ENCODE measurements at regions not wholly inside any gene's neighbourhood (a gene's known extent, or its start where the extent isn't known, plus 50 kb on each side); places are given as distances from the start of the nearest gene placed in this dataset.
"Not testable (repeated sequence)": the region's sequence is repeated elsewhere in the genome, so short reads cannot be mapped to it uniquely, and the experiment has no call there.

DNA sequence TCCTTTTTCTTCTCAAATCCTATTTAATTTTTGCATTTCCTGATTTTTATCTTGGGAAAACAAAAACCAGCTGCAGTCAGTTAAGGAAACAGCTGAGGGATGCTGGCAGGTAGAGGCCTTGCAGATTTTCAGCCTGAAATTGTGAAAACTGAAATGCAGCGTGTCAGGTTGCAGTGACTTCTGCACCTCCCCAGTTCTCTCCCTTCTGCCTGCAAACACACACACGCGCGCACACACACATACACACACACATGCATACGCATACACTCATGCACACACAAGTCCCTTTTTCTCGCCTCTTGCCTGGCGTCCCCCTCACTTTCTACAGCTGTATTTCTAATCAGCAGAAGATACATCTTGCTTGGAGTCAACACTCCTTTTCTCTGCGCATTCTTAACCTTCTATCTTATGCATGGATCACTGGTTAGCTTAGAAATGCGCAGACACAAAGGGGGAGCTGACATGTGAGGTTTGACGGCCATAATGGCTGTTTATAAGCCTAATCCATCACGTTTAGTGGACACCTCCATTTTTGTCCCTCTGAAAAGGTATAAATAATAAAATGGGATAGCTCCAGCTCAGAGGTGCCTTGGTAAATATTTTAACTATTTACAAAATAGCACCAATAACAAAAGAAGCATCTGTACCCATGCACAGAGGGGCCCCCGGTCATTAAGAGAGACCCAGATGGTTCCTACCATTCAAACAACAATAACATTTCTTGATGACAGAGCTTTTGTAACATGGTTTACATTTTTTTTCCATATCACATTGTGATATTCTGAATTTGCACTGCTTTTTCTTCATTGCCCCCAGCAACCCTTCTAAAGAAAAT lies 392.1 kb upstream of the SALL1 start:
- DNase-seq (ENCODE audit: low spot score): no peak

DNA sequence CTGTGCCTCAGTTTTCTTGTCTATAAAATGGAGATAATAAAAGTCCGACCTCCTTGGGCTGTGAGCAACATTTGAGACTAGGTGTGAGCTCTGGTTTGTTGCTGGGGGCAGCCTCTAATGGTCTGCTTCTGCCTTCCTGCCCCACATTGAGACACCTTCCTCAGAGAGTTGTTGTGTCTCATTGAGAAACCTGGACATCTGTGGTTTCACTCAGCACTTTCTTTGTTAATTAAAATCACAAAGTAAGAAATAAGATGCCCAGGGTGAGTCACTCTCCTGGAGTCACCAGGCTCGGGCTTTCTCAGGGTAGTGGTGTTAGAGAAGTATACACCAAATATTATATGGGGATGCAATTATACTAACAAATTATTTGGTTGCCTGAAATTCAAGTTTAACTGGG lies 389.2 kb upstream of the SALL1 start:
- no peak for DNase-seq (ENCODE audit: low spot score)

DNA sequence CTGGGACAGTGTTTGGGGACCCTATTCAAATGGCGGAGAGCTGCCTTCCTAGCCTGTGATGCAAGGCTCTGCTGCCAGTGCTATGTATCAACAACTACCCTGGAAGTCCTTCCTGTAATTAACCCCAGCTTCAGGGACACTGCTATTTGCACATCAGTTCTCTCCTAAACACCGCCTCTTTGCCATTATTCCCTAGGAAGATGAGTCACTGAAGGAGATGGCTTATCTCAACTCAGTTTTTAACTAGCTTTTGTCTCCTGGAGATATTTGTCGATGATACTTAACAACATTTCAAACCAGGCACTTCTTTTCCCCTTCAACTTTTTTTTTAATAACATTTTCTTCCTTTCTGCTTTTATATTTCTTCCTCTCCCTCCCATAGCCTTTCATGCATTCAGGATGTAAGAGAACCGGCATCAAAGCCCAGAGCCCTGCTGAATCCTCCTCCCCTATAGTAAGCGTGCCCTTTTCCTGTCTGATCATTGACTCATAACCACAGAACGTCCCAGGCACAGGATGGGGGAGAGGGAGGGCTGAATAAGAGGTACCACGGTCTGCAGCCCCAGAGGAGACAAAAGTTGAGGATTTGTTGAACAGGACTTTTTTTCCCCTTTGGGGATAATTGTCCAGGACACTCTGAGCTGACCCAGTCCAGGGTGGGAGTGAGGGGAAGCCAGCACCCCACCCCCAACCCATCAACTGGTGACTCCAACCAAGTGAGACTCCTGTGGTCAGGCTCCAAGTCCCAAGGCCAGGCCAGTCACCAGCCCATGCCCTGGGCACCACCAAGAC lies 387.8 kb upstream of the SALL1 start:
- peak; percentile 32 for DNase-seq (ENCODE audit: low spot score)

DNA sequence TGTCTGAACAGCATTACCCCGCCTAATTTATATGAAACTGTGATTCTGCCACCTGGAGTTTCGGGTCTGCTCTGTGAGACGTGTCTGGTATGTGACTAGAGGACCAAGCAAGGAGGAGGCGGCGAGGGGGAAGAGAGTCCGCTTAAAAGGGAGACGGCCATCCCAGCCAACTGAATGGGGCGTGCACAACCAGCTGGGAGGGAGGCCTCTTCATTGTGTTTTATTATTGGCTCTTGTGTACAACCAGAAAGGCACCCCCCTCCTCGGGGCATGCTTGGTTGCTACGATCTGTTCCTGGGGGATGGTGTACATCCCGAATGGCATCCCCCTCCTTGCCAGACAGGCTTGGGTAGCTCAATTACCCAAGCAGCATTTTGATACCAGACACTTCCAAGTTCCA lies 384.5 kb upstream of the SALL1 start:
- DNase-seq (ENCODE audit: low spot score): no peak

DNA sequence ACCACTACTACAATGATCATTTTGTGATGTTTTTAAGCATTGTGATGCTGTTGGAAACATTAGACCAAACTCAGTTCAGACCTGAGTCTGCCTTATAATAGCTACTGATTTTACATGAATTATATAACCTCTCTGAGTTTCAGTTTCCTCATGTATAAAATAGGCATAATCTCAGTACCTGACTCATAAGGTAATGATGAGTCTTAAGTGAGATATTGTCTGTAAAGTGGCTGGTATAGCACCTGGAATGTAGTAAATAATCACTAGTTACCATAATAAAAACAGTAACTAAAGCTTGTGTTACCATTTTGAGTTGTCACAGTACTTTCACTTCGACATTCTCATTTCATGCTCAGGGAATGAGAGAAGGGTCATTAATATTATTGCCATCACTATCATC lies 381.5 kb upstream of the SALL1 start:
- DNase-seq (ENCODE audit: low spot score): no peak

DNA sequence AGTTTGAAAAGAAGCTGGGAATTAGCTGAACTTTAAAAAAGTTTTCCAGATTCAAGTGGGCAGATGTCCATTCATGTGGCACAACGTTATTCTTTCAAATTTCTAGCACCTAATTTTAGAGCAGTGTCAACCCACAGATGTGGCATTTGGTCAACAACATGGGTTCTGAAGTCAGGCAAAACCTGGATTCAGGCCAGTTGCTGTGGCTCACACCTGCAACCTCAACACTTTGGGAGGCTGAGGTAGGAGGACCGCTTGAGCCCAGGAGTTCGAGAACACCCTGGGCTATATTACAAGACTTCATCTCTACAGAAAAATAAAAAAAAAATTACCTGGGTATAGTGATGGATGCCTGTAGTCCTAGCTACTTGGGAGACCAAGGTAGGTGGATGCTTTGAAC lies 380.2 kb upstream of the SALL1 start:
- DNase-seq (ENCODE audit: low spot score): no peak

DNA sequence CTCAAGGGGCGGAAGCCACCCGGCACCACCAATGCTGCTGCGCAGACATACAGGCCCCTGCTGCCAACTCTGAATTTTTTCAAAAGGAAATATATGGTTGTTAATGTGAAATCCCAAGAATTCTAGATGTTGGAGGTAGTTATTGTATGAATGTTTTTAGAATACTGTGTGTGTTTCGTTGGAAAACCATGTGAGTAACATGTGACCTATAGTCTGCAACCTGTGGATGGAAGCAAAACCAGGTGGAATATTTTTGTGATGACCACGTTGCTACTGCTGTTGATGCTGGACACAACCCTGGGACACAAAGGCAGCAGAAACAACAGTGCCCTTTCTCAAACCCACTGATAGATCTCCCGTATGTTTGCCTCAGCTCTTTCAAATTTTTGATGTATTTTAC lies 376.3 kb upstream of the SALL1 start:
- DNase-seq (ENCODE audit: low spot score): no peak

DNA sequence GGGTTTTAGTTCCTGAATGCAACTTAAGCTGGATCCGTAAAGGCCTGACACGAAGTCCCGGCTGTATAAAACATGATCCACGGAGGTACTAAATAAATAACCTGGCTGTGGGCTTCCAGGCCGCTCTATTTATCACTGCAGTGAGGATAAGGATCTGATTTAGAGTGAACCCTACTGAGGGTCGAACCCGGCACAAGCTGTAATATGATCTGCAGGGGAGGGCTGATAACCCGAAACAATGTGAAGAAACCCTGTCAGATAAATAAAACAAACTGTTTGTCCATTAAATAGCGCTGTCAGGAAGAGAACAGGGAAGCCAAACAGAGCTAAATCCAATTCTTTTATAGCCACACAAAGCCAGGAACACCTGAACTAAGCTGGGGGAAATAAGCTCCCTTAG lies 375.6 kb upstream of the SALL1 start:
- DNase-seq (ENCODE audit: low spot score): no peak

DNA sequence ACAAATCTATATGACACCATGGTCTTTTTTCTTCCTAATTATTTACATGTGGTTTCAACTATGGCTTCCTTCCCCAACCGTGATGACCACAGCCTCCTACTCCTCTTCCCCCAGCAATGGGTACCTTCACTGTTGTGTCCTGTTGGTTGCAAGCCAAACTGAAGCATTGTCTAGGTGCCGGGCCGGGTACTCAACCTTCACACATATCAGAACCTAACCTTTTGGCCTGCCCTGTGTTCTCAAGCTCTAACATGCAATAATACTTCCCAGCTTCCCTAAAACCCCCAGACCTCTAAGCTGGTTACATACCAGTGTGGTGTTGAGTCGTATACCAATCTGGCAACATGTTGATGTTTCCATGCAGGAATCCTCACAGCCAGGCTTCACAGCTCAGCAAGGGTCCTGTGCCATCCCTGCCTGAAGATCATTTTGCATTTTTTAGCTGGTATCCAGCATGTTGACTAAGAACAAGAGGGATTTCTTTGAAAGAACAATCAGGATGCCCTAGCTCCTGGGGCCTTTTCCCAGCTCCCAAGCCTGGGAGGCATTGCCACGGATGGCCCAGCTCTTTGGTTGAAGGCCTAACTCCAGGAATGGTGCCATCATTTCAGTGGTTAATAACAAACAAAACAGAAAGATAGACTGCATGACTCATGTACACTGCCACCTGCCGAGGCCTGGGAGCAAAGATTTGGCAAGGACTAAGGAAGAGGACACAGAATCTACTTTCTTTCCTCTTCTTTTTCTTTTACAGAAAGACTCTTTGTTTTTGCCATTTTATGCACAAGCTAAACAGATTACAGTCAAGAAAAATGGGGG lies 373.7 kb upstream of the SALL1 start:
- DNase-seq (ENCODE audit: low spot score): peak; percentile 70

DNA sequence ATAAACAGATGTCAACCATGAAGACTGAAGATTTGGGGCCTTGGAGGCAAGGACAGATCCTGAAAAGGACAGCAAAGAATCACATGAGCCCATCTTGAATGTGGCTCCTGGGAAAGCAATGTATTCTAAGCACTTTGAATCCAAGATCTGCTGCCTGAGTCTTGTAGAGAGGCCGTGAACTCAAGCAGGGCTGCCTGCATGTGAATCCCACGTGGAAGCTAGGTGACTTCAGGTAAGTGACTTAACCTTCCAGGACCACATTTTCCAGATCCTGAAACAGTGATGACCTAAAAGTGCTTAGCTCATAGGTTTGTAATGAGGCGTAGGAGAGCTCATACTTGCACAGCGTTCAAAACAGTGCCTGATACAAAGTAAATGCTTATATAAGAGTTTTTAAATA lies 373.0 kb upstream of the SALL1 start:
- no peak for DNase-seq (ENCODE audit: low spot score)

DNA sequence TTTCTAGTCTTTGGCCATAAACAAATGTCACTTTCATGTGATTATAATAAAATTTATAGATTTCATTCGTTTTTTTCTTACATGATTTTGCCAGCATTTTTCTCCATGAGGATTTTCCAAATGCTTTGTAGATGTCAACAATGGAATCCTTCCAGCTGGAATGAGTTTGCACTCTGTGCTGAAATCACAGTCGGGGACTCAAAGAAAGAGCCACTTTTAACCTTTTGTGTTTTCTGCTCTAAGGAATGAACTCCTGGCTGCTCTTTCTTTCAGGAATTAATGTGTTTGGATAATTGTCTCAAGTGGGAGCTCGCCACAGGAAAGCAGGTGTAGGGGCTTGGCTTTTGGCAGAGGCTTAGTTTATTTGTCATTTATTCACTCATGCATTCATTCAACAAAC lies 372.3 kb upstream of the SALL1 start:
- no peak for DNase-seq (ENCODE audit: low spot score)

DNA sequence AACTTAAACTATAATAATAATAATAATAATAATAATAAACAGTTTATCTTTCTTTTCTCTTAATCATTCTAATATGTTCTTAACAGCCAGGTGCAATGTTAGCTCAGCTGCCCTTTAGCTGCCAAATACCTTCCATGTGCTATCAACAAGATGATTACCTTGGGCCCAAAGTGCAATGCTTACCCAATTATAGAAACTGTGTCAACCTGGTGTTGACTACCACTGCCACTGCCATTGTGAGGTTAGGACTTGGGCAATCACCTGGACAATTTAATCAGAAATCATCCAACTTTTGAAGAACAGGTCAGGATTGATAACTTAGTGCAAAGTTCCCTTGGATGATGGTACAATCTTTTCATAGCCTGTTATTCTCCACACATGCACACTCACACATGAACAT lies 371.8 kb upstream of the SALL1 start:
- DNase-seq (ENCODE audit: low spot score): no peak

DNA sequence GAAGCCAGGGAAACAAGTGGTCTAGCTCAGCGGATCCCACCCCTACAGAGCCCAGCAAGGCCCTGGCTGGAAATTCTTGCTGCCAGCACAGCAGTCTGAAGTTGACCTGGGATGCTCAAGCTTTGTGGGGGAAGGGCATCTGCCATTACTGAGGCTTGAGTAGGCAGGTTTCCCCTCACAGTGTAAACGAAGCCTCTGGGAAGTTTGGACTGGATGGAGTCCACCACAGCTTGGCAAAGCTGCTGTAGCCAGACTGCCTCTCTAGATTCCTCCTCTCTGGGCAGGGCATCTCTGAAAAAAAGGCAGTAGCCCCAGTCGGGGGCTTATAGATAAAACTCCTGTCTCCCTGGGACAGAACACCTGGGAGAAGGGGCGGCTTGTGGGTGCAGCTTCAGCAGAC lies 365.9 kb upstream of the SALL1 start:
- not testable (repeated sequence) for DNase-seq (ENCODE audit: low spot score)

DNA sequence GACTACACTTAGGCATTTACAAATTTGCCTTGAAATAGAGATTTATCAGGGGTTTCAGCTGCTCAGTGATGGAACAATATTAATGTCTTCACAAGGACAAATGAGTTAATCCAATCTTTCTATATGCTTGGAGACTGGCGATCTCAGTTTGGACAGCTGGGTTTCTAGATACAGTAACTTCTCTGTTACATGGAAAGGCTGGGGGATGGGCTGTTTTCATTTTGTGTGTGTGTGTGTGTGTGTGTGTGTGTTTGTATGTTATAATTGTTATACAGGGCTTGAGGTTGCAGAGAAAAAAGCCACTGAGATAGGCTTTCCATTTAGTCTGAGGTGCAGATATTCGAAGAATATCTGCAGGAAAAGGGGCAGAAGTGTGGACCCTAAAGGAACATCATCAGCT lies 359.3 kb upstream of the SALL1 start:
- DNase-seq (ENCODE audit: low spot score): peak; percentile 54

DNA sequence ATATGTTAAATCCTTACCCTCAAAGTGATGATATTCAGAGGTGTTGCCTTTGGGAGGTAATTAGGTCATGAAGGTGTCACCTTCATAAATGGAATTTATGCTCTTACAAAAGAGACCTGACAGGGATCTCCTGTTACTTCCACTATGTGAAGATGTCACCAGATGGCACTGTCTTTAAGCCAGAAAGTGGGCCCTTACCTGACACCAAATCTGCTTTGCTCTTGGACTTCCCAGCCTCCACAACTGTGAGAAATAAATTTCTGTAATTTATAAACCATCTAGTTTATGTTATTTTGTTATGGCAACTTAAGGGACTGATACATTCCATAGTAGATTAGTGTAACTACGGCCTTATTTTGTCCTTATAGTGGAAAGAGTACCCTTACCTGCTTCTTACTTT lies 358.3 kb upstream of the SALL1 start:
- DNase-seq (ENCODE audit: low spot score): no peak

DNA sequence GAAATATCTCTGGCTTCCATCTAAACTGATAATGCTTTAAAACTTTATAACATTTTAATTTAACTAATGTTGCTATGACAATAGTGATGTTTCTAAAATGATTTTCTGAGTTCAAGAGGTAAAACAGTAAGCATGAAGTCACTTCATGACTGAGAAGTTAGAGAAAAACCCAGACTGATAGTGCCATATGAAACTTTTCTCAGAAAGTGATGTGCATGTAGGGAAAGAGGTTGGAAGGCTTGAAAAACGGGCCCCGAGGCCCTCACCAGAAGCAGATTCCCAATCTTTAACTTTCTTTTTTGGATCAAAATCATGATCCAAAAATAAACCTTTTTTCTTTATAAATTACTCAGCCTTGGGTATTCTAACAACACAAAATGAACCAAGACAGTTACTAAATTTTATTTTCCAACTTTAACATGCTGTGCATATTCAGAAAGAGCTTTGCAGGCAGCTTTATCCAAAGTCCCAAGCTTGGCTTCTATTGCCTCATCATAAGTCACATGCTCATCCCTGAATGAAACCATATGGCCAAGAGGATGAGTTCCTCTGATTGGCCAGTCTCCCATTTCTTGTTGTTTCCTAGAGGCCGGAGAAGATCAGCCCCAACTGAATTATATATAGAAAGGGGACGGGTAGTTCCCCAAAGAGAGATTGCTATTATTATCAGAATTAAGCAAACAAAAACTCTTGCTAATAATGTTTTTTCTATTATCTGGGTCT lies 357.6 kb upstream of the SALL1 start:
- no peak for DNase-seq (ENCODE audit: low spot score)

DNA sequence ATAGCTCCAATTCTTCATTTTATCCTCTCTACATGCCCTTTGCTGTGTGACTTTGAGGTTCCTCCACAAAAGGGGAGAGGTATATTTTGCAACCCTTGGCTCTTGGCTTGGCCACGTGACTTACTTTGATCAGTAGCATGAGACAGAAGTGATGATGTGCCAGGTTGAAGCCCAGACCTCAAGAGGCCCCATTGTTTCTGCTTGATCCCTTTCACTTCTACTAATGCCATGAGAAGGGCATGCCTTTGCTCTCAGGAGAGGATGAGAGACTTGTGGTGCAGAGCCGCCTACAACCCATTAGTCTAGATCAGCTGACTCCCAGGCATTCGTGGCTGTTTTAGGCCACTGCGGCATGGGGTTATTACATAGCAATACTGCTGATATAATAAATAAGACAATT lies 356.2 kb upstream of the SALL1 start:
- no peak for DNase-seq (ENCODE audit: low spot score)

DNA sequence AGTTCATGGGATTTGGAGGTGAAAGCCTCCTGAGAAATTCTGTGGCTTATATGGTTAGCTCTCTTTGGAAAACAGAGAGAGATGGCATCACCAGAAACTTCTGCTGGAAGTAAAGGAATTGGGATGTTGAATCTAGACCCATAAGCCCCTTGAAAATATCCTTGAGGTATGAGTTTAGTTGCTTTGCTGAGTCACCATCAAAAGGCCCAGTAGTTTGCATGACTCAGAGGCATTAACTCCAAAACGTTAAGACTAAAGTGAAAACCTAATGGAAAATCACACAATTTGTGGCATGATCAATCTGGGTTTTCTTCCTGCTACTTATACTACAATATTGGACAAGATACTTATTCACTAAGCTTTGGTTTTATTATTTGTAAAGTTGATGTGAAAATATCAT lies 349.2 kb upstream of the SALL1 start:
- DNase-seq (ENCODE audit: low spot score): no peak

DNA sequence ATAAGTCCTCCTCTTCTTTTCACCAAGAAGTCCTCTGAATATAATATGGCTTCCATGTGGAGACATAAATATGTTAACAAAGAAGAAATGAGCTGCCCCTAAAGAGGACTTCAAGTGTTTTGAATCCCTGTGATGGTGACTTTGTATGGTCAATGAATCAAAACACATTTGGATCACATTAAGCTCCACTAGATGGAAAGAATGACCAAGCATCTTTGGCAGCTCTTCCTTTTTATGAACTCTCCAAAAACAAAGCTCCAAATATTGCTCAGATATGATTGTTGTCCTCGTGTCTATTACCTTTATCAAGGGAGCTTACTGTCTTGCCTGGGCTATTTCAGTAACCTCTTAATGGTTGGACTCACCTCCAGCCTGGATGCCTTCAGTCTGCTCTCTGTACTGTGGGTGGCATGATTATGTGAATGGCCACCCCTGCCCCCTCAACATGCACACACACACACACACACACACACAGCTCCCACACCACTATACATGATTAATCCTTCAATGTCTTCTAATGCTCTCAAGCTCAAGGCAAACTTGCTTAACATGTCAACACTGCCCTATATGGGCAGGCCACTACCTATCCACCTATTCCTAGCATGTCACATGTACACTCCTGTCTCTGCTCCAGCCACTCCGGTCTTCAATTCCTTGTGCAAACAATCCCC lies 346.6 kb upstream of the SALL1 start:
- DNase-seq (ENCODE audit: low spot score): no peak

DNA sequence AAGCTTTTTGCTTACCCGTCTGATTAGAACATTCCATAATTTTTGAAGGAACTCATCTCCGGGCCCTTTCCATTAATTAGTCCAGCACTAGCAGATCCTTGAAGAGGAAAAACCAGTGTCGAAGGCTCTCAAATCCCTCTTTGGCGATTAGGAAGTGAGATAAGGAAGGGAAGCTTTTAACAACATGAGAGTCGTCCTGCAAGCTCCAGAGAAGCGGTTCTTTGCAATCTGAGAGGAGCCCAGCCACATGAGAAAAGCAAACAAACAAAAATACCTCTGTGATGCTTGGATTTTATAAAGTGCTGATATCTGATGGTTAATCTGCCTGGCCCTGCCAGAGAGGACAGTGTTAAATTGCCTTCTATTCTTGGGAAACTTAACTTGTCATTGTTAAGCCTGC lies 339.8 kb upstream of the SALL1 start:
- DNase-seq (ENCODE audit: low spot score): no peak

DNA sequence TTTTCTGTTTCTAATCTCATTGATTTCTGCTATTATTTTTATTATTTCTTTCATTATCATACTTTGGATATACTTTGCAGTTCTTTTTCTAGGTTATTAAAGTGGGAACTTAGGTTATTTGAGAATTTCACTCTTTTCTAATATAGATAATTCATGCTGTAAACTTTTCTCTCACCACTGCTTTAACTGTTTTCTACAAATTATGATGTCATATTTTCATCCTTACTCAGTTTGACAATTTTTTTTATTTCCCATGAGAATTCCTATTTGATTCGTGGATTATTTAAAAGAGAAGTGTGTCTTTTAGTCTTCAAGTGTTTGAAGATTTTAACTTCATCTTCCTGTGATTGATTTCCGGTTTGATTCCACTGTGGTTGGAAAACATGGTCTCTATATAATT lies 336.8 kb upstream of the SALL1 start:
- no peak for DNase-seq (ENCODE audit: low spot score)
